ENCODE measurements at regions not wholly inside any gene's neighbourhood (a gene's known extent, or its start where the extent isn't known, plus 50 kb on each side); places are given as distances from the start of the nearest gene placed in this dataset.

GRCh38 chrX:137646472-137646871, 80.5 kb downstream of the ZIC3 start:
- TF ChIP-seq CTCF (IDR thresholded peaks at IDR 0.05; ENCODE audit: low read depth, low read length): no peak
- no peak for DNase-seq (ENCODE audit: low read depth in 2 of 2)

GRCh38 chrX:137651647-137652046, 85.7 kb downstream of the ZIC3 start:
- no peak overlapping the region for H3K4me3 ChIP-seq (replicated peaks in 1 of 2; ENCODE audit: low read depth in 2 of 2, low read length in 2 of 2)
- no peak for DNase-seq (ENCODE audit: low read depth in 2 of 2)
- TF ChIP-seq CTCF (IDR thresholded peaks at IDR 0.05; ENCODE audit: low read depth, low read length): no peak

More at GRCh38 chrX:137646472-137646871, 80.5 kb downstream of the ZIC3 start:
- H3K4me3 ChIP-seq (replicated peaks in 1 of 2; ENCODE audit: low read depth in 2 of 2, low read length in 2 of 2): no peak overlapping the region

GRCh38 chrX:137652086-137652485, 86.2 kb downstream of the ZIC3 start:
- DNase-seq (ENCODE audit: low read depth in 2 of 2): no peak
- TF ChIP-seq CTCF (IDR thresholded peaks at IDR 0.05; ENCODE audit: low read depth, low read length): no peak
- no peak overlapping the region for H3K4me3 ChIP-seq (replicated peaks in 1 of 2; ENCODE audit: low read depth in 2 of 2, low read length in 2 of 2)

- no peak for DNase-seq (ENCODE audit: low read depth in 2 of 2)
- no peak overlapping the region for H3K4me3 ChIP-seq (replicated peaks in 1 of 2; ENCODE audit: low read depth in 2 of 2, low read length in 2 of 2)
- no peak for TF ChIP-seq CTCF (IDR thresholded peaks at IDR 0.05; ENCODE audit: low read depth, low read length)
These were observed 88.6 kb downstream of the ZIC3 start for GRCh38 chrX:137654481-137654880.

- no peak overlapping the region for H3K4me3 ChIP-seq (replicated peaks in 1 of 2; ENCODE audit: low read depth in 2 of 2, low read length in 2 of 2)
- no peak for TF ChIP-seq CTCF (IDR thresholded peaks at IDR 0.05; ENCODE audit: low read depth, low read length)
- no peak for DNase-seq (ENCODE audit: low read depth in 2 of 2)
These were observed 101.8 kb downstream of the ZIC3 start for GRCh38 chrX:137667776-137668175.

GRCh38 chrX:137684591-137684990, 118.7 kb downstream of the ZIC3 start:
- TF ChIP-seq CTCF (IDR thresholded peaks at IDR 0.05; ENCODE audit: low read depth, low read length): no peak
- DNase-seq (ENCODE audit: low read depth in 2 of 2): no peak
- H3K4me3 ChIP-seq (replicated peaks in 1 of 2; ENCODE audit: low read depth in 2 of 2, low read length in 2 of 2): no peak overlapping the region

GRCh38 chrX:137695417-137695816, 129.5 kb downstream of the ZIC3 start:
- DNase-seq (ENCODE audit: low read depth in 2 of 2): no peak
- H3K4me3 ChIP-seq (replicated peaks in 1 of 2; ENCODE audit: low read depth in 2 of 2, low read length in 2 of 2): no peak overlapping the region
- no peak for TF ChIP-seq CTCF (IDR thresholded peaks at IDR 0.05; ENCODE audit: low read depth, low read length)
